ENCODE measurements at regions not wholly inside any gene's neighbourhood (a gene's known extent, or its start where the extent isn't known, plus 50 kb on each side); places are given as distances from the start of the nearest gene placed in this dataset.
A peak's percentile ranks its signal among the peaks of the same experiment; 100 is the strongest.

GRCh38 chr3:72200332-72200731, 415.4 kb upstream of the PROK2 start:
- no peak for DNase-seq (ENCODE audit: low read depth)

DNA sequence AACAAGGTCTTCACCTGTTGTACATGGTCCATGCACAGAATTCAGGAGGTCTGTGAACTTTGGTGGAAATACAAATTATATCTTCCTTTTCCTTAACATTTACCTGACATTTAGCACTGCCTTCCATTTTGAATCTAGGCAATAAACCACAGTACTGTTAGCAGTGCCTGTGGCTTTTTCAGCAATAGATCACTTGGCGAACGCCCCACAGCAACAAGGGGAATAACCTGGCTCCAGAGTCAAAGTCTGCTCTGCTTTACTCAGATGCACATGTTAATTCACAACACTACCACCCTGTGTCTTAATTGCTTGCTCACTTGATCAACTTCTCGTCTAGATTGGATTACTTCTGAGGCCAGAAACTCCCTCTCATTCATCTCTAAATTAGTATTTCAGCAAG, 414.6 kb upstream of the PROK2 start:
- DNase-seq (ENCODE audit: low read depth), result no peak

- no peak for DNase-seq (ENCODE audit: low read depth)
These were observed 411.5 kb upstream of the PROK2 start for GRCh38 chr3:72196377-72196929.

GRCh38 chr3:72195895-72196294, 410.9 kb upstream of the PROK2 start:
- DNase-seq (ENCODE audit: low read depth), result no peak

DNA sequence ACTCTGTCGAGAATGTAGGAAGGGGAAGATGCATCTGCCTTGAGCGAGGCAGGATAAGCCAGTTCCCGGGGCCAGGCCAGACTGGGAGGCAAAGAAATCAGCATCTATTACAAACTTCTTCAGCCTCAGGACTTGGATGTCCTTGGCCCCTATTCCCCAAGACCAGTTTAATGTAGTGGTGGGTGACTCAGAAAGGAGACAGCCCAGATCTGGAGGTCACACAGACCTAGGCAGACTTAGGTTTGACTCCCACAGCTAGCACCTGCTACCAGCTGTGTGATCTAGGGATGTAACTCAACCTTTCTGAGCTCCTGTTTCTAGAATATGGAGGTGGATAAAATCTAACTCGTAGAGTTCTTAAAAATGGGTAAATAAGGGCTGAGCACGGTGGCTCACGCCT, 409.5 kb upstream of the PROK2 start:
- no peak for DNase-seq (ENCODE audit: low read depth)

DNA sequence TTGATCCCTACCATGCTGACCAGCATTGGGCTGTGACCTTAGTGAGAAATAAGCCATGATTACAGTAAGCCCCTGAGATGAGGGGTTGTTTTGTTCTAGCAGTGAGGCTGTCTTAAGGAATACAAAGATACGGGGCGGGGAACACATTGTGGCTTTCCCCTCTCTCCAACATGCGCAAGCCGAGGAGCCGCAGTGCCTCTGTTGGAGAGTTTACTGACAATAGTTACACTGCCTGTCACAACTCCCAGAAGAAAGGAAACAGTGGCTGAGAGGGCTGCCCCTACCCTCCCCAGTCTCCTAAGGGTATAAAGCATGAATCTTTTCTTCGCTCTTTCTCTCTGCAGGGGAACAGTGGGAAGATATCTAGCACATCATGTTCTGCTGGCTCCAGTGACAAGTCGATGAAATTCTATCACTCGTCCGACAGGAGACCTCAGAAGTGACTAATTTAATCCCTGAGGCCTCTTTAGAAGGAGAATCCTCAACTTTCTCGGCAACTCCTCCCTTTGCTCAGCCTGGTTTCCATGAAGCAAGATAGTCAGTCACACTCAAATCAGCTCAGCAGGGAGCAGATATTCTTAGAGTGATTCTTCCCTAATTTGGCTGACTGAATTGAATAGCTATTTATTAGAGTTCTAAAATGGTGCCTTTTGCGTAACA, 409.0 kb upstream of the PROK2 start:
- no peak for DNase-seq (ENCODE audit: low read depth)

DNA sequence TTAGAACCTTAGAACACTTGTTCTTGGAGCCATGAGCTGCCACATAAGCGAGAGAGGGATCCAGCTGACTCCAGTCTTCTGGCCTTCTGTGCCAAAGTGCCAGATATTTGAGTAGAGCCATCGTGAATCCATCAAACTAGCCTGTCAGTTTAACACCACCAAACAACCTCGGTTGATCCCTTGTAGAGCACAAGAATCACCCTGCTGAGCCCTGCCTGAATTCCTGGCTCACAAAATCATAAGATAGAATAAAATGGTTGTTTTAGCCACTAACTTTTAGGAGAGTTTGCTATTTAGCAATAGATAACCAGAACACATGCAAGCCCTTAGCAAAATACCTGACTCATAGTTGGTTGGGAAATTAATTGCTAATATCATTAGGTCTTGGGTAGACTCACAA, 407.6 kb upstream of the PROK2 start:
- DNase-seq (ENCODE audit: low read depth), result no peak

DNA sequence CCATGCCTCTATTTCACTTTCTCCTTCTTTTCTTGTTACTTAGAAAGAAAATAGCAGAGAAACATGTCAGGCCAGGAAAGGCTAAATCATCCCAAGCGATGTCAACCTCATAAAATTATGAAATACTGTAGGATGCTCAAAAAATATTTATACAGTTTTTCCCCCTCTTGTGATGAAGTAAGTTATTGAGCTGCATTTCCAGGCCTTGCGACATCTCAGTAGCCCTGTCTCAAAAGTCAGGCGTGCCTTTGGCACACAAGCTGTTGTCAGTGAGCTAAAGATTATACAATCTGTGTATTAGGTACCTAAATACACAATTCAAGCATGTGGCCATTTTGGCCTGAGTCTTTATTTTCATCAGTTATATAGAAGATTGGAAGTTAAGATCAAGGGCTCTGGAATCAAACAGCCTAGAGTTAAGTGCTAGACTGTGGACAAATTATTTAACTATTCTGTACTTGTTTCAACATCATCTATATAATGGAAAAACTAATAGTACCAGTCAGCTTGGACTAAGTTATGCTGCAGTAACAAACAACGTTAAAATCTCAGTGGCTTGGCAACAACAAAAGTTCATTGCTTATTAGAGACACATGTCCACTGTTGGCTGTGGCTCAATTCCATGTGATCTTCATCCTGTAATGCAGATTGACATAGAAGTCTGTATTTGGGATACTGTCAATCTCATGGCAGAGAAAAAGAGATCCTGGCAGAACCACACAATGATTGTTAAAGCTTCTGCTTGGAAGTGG, 406.4 kb upstream of the PROK2 start:
- peak; percentile 26 for DNase-seq (ENCODE audit: low read depth)

DNA sequence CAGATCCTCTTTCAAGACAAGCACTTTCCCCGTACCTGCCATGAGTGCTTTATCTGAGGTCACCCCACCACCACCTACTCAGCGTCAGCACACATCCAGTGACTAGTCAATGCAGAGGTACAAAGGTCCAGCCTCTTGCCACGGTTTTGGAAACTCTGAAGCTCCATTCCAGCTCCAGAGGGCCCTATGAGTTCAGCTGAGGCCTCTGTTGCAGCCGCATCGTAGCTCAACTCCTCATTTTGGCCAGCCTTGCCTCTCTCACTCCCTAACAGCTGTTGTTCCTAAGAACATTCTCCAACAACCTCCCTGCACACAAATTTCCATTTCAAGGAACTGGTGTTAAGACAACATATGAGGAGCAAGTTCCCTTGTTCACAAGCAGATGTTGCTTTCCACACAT, 405.1 kb upstream of the PROK2 start:
- DNase-seq (ENCODE audit: low read depth), result no peak

- no peak for DNase-seq (ENCODE audit: low read depth)
These were observed 404.4 kb upstream of the PROK2 start for GRCh38 chr3:72189339-72189738.

DNA sequence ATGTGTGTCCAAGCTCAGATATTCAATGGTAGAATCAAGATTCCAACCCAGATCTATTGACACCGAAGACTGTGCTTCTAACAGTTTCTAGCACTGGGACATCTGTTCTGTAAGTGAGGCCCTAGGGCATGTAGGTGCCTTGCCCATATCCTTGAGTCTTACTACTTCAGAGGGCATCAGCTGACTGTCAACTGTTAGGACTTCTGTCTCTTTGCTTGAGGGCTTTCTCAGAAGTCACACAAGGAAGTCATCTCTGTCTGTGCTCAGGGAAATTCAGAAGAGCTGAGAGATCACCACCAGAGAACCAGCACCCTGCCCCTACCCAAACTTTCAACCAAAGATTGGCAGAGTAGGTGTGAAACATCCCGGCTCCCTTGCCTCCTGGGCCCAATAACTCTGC, 403.6 kb upstream of the PROK2 start:
- DNase-seq (ENCODE audit: low read depth), result no peak

GRCh38 chr3:72187131-72187530, 402.2 kb upstream of the PROK2 start:
- DNase-seq (ENCODE audit: low read depth), result no peak

DNA sequence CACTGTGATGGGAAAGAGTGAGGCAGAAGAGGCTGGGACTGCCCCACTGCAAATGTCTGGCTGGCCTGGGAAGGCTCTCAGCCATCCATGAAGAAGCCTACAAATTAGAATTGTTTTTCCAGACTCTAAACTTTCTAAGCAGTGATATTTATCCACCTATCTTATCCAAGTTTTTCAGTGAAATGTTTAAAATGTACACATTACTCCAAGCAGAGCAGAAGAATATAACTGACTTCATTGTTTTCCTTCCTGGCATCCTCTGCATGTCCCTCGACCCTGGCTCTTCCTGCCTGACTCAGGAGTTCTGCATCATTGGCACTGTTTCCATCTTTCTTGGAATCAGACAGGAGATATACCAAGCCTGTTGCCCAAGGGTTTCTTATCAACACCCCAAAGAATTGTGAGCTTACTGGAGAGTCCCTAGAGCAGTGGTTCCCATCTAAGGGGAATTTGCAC, 401.5 kb upstream of the PROK2 start:
- no peak for DNase-seq (ENCODE audit: low read depth)

DNA sequence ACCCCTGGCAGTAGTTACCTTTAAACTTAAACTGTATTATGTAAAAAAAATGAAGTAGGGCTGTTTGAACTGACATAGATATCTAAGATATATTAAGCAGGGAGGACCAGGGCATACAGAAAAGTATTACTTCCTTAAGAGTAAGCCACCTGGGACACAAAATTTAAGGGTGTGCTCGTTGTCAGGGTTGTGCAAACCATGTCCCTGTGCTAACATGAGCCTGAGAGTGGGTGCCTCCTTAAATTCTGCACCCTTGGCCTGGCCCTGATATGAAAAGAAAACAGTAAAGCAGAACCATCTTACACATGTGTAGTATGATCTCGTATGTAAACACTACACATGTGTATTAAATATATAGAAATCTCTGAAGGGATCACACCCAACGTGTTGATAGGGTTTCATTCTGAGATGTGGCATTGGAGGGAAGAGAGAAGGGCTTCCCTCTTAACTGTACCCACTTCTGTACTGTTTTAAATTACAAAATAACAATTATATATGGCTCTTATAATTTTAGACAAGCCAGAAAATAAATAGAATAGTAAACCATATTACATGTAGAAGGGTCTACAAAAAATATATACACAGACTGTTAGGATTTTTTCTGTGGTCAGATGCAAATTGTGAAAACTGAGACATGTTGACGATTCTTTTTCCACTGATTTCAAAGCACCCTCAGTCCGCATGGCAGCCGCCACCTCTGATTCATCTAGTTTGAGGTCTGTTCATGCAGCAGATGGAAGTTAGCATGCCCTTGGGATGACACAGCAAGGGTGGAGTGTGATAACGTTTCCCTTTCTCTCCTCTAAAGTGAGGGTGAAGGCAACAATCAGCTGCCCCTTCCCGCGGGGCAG, 400.8 kb upstream of the PROK2 start:
- DNase-seq (ENCODE audit: low read depth), result no peak

GRCh38 chr3:72183489-72183888, 398.5 kb upstream of the PROK2 start:
- DNase-seq (ENCODE audit: low read depth), result no peak

GRCh38 chr3:72182206-72182605, 397.3 kb upstream of the PROK2 start:
- DNase-seq (ENCODE audit: low read depth), result no peak

DNA sequence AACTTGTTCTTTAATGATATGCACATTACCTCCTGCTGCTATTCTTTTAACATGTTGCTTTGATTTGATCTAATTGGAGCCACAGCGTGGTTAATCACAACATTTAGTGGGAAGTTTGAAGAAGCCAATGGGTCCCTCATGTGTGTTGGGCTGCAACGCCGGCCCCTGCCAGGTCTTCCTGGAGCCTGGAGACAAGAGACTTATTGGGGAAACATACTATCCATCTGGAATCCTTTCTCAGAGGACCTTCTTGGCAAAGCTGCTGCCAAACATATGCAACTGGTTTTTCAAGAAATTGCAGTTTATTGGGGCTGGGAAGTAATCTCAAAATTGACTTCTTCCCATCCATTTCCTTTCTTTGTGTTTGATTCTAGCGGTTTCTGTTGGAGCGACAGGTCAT, 396.3 kb upstream of the PROK2 start:
- DNase-seq (ENCODE audit: low read depth), result no peak

GRCh38 chr3:72180405-72180804, 395.5 kb upstream of the PROK2 start:
- no peak for DNase-seq (ENCODE audit: low read depth)

- no peak for DNase-seq (ENCODE audit: low read depth)
These were observed 394.1 kb upstream of the PROK2 start for GRCh38 chr3:72179107-72179464.

- DNase-seq (ENCODE audit: low read depth), result no peak
These were observed 393.6 kb upstream of the PROK2 start for GRCh38 chr3:72178463-72179106.

DNA sequence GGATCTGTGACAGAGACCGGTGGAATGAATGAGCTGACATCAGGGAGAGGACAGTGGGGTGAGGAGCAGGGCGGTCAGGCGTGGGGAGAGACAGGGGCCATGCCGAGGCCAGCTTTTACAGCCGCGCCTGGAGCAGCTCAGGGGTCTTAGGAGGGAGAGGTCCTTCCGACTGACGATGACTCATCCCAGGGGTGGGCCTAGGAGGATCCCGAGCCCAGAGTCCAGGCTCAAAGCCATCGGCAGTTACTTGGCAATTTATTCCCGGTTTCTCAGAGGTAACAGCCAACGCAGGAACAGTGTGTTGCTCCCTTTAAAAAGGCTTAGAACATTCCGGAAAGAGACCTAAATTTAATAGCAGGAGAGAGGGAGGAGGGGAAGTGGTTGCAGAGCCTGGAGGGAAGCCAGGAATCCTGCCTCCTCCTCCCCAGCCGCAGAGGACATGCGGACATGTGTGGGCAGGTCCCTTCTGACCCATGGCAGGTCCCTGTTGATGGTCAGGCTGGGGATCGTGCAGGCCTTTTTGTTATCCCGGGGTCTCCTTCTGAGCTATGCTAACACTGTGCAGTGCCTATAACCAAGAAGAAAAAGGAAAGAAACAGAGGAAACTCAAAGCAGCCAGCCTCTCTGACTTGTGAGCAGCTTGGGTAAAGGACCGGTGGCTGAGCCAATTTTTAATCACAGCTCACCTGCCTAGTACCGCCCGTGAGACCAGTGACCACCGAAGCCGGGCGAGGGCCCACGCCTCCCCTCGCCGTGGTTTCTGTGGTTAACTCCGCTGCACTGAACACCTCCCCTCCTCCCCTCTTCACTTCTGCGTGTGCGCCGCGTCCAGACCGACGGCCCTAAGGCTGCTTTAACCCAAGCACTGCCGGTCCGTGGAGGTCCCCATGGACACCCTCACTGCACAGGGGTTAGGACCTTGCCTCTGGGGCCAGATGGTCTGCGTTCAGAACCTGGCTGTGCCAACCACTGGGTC, 392.4 kb upstream of the PROK2 start:
- DNase-seq (ENCODE audit: low read depth), result no peak
